GM12878 (cell line): ENCODE measurements at regions not wholly inside any gene's neighbourhood (a gene's known extent, or its start where the extent isn't known, plus 50 kb on each side); places are given as distances from the start of the nearest gene placed in this dataset.

Experiments
- CBFB ChIP-seq: IDR thresholded peaks from 2 replicates; pipeline ENCODE4 v1.6.1; 2016; ENCODE audit warnings: antibody characterized with exemption, low read depth
- DPF2 ChIP-seq: fragments of 450-650 bp; IDR thresholded peaks from 2 replicates; pipeline ENCODE4 v1.6.1; 2017; ENCODE audit warnings: mild to moderate bottlenecking
- EGR1 ChIP-seq, 2 experiments: IDR thresholded peaks; 1 replicate in 1 of 2; 2 replicates in 1 of 2; pipeline ENCODE4 v1.6.1; 2011 to 2012; ENCODE audit warnings: low read depth in 2 of 2, low read length in 2 of 2, borderline replicate concordance in 1 of 2, mild to moderate bottlenecking in 1 of 2, moderate library complexity in 1 of 2
- POLR2AphosphoS2 ChIP-seq: IDR thresholded peaks from 2 replicates; pipeline ENCODE4 v1.6.1; 2011; ENCODE audit warnings: low read depth, mild to moderate bottlenecking, low read length, improper control_type of control experiment, moderate library complexity
- SREBF1 ChIP-seq: IDR thresholded peaks from 2 replicates; pipeline ENCODE4 v1.6.1; 2012; ENCODE audit warnings: mild to moderate bottlenecking, low read length
- TCF7 ChIP-seq: IDR thresholded peaks from 2 replicates; pipeline ENCODE4 v1.6.1; 2014; ENCODE audit warnings: antibody characterized with exemption, borderline replicate concordance
- TF ChIP-seq, protein P1 (sequence below), 3 experiments: IDR thresholded peaks in 2 of 3; conservative IDR thresholded peaks in 1 of 3; 2 replicates each; pipeline ENCODE4 v1.5.1; 2011; ENCODE audit warnings: low read depth in 3 of 3, low read length in 3 of 3, mild to moderate bottlenecking in 3 of 3, control low read depth in 2 of 3, moderate library complexity in 2 of 3, inconsistent platforms in 1 of 3, mixed read lengths in 1 of 3; ENCODE audit not compliant: control insufficient read depth in 2 of 3, insufficient read depth in 1 of 3; ENCODE audit errors: extremely low read depth in 1 of 3

DNA sequence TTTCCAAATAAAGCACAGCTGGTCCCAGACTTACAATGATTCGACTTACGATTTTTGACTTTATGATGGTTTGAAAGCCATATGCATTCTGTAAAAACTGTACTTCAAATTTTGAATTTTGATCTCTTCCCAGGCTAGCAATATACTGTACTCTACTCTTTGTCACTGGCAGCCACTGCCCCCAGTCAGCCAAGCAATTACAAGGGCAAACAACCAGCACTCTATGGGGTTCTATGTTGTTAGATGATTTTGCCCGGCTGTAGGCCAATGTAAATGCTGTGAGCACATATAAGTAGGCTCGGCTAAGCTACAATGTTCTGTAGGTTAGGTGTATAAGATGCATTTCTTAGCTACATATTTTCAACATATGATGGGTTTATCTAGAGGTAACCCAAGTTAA, 217.3 kb downstream of the RAB38 start:
- TF ChIP-seq SREBF1 (no peak), POLR2AphosphoS2 (no peak), TCF7 (no peak), DPF2 (no peak), CBFB (no peak), EGR1 (IDR thresholded peaks at IDR 0.05; ENCODE audit: borderline replicate concordance in 1 of 2, low read depth in 2 of 2, low read length in 2 of 2) (no peak)
- TF ChIP-seq, protein P1, sequence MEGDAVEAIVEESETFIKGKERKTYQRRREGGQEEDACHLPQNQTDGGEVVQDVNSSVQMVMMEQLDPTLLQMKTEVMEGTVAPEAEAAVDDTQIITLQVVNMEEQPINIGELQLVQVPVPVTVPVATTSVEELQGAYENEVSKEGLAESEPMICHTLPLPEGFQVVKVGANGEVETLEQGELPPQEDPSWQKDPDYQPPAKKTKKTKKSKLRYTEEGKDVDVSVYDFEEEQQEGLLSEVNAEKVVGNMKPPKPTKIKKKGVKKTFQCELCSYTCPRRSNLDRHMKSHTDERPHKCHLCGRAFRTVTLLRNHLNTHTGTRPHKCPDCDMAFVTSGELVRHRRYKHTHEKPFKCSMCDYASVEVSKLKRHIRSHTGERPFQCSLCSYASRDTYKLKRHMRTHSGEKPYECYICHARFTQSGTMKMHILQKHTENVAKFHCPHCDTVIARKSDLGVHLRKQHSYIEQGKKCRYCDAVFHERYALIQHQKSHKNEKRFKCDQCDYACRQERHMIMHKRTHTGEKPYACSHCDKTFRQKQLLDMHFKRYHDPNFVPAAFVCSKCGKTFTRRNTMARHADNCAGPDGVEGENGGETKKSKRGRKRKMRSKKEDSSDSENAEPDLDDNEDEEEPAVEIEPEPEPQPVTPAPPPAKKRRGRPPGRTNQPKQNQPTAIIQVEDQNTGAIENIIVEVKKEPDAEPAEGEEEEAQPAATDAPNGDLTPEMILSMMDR (IDR thresholded peaks at IDR 0.05 in 2 of 3, conservative IDR thresholded peaks at IDR 0.05 in 1 of 3; ENCODE audit: control insufficient read depth in 2 of 3, extremely low read depth in 1 of 3, insufficient read depth in 1 of 3, low read depth in 3 of 3, low read length in 3 of 3) = no peak
